Neural progenitor cell (in vitro differentiated cells): ENCODE measurements at regions not wholly inside any gene's neighbourhood (a gene's known extent, or its start where the extent isn't known, plus 50 kb on each side); places are given as distances from the start of the nearest gene placed in this dataset.

ENCODE experiments used
- DNase-seq: peaks from one replicate; pipeline ENCODE4 v3.0.0-alpha.2; 2016; ENCODE audit warnings: low spot score
- H2AFZ ChIP-seq: fragments of 200-600 bp; sonication (generic); replicated peaks from 2 replicates; pipeline ENCODE4 v1.6.1; 2016; ENCODE audit warnings: antibody characterized with exemption
- H3F3A ChIP-seq: fragments of 200-600 bp; sonication (generic); 2 replicates; pipeline ENCODE4 v1.6.1; 2016; ENCODE audit warnings: antibody characterized with exemption, low read depth
- H3K27ac ChIP-seq: fragments of 200-600 bp; sonication (generic); 2 replicates; pipeline ENCODE4 v1.5.1; 2016; ENCODE audit warnings: mild to moderate bottlenecking
- H3K27me3 ChIP-seq: fragments of 200-600 bp; sonication (generic); 2 replicates; pipeline ENCODE4 v1.6.1; 2016; ENCODE audit warnings: mild to moderate bottlenecking, moderate library complexity
- H3K36me3 ChIP-seq: fragments of 200-600 bp; sonication (generic); 2 replicates; pipeline ENCODE4 v1.5.1; 2016
- H3K4me1 ChIP-seq: fragments of 200-600 bp; sonication (generic); 2 replicates; pipeline ENCODE4 v1.6.1; 2016; ENCODE audit warnings: mixed run types
- H3K4me2 ChIP-seq: fragments of 200-600 bp; sonication (generic); 2 replicates; pipeline ENCODE4 v1.6.1; 2016
- H3K4me3 ChIP-seq: fragments of 200-600 bp; sonication (generic); 2 replicates; pipeline ENCODE4 v1.5.1; 2016
- H3K79me2 ChIP-seq: fragments of 200-600 bp; sonication (generic); 2 replicates; pipeline ENCODE4 v1.6.1; 2016; ENCODE audit warnings: low read depth
- H3K9ac ChIP-seq: fragments of 200-600 bp; sonication (generic); 2 replicates; pipeline ENCODE4 v1.6.1; 2016
- H3K9me3 ChIP-seq: fragments of 200-600 bp; sonication (generic); 2 replicates; pipeline ENCODE4 v1.5.1; 2016; ENCODE audit warnings: low read depth
- H4K20me1 ChIP-seq: fragments of 200-600 bp; sonication (generic); 2 replicates; pipeline ENCODE4 v1.6.1; 2016; ENCODE audit warnings: low read depth
- H3K27ac Mint-ChIP-seq: 3 replicates; pipeline ENCODE4 v1.8.0; 2021; ENCODE audit warnings: mixed read lengths
- H3K27me3 Mint-ChIP-seq: 2 replicates; pipeline ENCODE4 v1.8.0; 2022; ENCODE audit warnings: low read depth, mild to moderate bottlenecking, inconsistent platforms, moderate library complexity, mixed read lengths; ENCODE audit not compliant: insufficient read depth
- H3K36me3 Mint-ChIP-seq: 3 replicates; pipeline ENCODE4 v1.8.0; 2021; ENCODE audit warnings: mixed read lengths
- H3K4me1 Mint-ChIP-seq: 3 replicates; pipeline ENCODE4 v1.8.0; 2021; ENCODE audit warnings: mixed read lengths
- H3K4me3 Mint-ChIP-seq: 3 replicates; pipeline ENCODE4 v1.8.0; 2021; ENCODE audit warnings: mild to moderate bottlenecking, moderate library complexity, mixed read lengths
- H3K9me3 Mint-ChIP-seq: 3 replicates; pipeline ENCODE4 v1.8.0; 2020; ENCODE audit warnings: mixed read lengths
- EZH2 ChIP-seq: fragments of 200-600 bp; sonication (generic); IDR thresholded peaks from 2 replicates; pipeline ENCODE4 v1.6.1; 2017; ENCODE audit warnings: antibody characterized with exemption, mild to moderate bottlenecking, moderate library complexity
- EZH2phosphoT487 ChIP-seq: fragments of 200-600 bp; sonication (generic); IDR thresholded peaks from 2 replicates; pipeline ENCODE4 v1.6.1; 2017; ENCODE audit warnings: antibody characterized with exemption
- TF ChIP-seq, protein P1 (sequence below): fragments of 200-600 bp; sonication (generic); IDR thresholded peaks from 2 replicates; pipeline ENCODE4 v1.5.1; 2017; ENCODE audit warnings: antibody characterized with exemption, mild to moderate bottlenecking

GRCh38 chr4:130172156-130172555, 1076.2 kb downstream of the C4orf33 start:
- Mint-ChIP-seq H3K27me3 (no peaks in the 10 kb centered on the region), H3K27ac (no peak overlapping the region), H3K4me3 (no peak overlapping the region), H3K9me3 (no peaks in the 10 kb centered on the region), H3K4me1 (no peaks in the 10 kb centered on the region), H3K36me3 (no peaks in the 10 kb centered on the region)
- H3K9ac ChIP-seq: no peak overlapping the region
- no peak overlapping the region for H3K4me2 ChIP-seq
- no peaks in the 10 kb centered on the region for H4K20me1 ChIP-seq
- DNase-seq: no peak
- H3K4me1 ChIP-seq: no peaks in the 10 kb centered on the region
- no peaks in the 10 kb centered on the region for H3F3A ChIP-seq
- no peak overlapping the region for H3K27ac ChIP-seq
- H3K27me3 ChIP-seq: no peaks in the 10 kb centered on the region
- no peak for TF ChIP-seq EZH2phosphoT487
- TF ChIP-seq EZH2: no peak
- TF ChIP-seq, protein P1, sequence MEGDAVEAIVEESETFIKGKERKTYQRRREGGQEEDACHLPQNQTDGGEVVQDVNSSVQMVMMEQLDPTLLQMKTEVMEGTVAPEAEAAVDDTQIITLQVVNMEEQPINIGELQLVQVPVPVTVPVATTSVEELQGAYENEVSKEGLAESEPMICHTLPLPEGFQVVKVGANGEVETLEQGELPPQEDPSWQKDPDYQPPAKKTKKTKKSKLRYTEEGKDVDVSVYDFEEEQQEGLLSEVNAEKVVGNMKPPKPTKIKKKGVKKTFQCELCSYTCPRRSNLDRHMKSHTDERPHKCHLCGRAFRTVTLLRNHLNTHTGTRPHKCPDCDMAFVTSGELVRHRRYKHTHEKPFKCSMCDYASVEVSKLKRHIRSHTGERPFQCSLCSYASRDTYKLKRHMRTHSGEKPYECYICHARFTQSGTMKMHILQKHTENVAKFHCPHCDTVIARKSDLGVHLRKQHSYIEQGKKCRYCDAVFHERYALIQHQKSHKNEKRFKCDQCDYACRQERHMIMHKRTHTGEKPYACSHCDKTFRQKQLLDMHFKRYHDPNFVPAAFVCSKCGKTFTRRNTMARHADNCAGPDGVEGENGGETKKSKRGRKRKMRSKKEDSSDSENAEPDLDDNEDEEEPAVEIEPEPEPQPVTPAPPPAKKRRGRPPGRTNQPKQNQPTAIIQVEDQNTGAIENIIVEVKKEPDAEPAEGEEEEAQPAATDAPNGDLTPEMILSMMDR: no peak
- H3K36me3 ChIP-seq: no peaks in the 10 kb centered on the region
- H3K4me3 ChIP-seq: no peak overlapping the region
- H3K9me3 ChIP-seq: no peaks in the 10 kb centered on the region
- H2AFZ ChIP-seq: peak overlapping the region; percentile 63
- no peaks in the 10 kb centered on the region for H3K79me2 ChIP-seq

DNA sequence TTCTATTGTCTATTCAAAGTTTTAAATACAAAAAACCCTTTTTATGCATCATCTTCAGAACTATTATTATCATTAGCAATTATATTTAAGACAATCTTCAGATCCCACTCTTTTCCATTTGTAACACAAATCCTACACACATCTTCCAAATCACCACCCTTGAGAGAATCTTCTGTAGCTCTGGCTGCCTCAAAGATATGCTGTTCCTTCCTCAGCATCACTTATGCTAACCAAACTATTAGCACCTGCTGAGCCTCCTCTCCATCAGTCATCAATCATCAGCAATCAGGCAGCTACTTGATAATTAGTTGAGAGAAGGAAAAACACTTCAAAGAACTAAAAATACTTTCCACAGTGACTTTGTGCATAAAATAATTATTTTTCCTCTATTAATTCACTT, 1082.2 kb downstream of the C4orf33 start:
- Mint-ChIP-seq H3K9me3 (no peaks in the 10 kb centered on the region), H3K27ac (no peak overlapping the region), H3K36me3 (no peaks in the 10 kb centered on the region), H3K4me1 (peaks cover 12% of the 10 kb centered on the region), H3K27me3 (no peaks in the 10 kb centered on the region), H3K4me3 (no peak overlapping the region)
- Histone ChIP-seq H3K27me3 (no peaks in the 10 kb centered on the region), H3K9me3 (no peaks in the 10 kb centered on the region), H3K4me3 (no peak overlapping the region), H3K9ac (no peak overlapping the region), H3K4me2 (no peak overlapping the region), H2AFZ (no peak overlapping the region), H3K4me1 (no peaks in the 10 kb centered on the region), H4K20me1 (no peaks in the 10 kb centered on the region), H3K79me2 (no peaks in the 10 kb centered on the region), H3K27ac (no peak overlapping the region), H3K36me3 (no peaks in the 10 kb centered on the region), H3F3A (no peaks in the 10 kb centered on the region)
- no peak for DNase-seq
- TF ChIP-seq EZH2phosphoT487 (no peak), EZH2 (no peak)
- TF ChIP-seq, protein P1: no peak

- no peaks in the 10 kb centered on the region for H3K9me3 Mint-ChIP-seq
- TF ChIP-seq, protein P1: no peak
- TF ChIP-seq EZH2phosphoT487 (no peak), EZH2 (no peak)
These were observed 1087.1 kb downstream of the C4orf33 start for GRCh38 chr4:130183096-130183495.

More at GRCh38 chr4:130183096-130183495, 1087.1 kb downstream of the C4orf33 start:
- Histone ChIP-seq H3K27ac (no peak overlapping the region), H3K4me3 (no peak overlapping the region), H3K4me2 (no peak overlapping the region), H3K27me3 (no peaks in the 10 kb centered on the region), H3K79me2 (no peaks in the 10 kb centered on the region), H2AFZ (no peak overlapping the region), H3K36me3 (no peaks in the 10 kb centered on the region), H3K9ac (no peak overlapping the region), H3K9me3 (no peaks in the 10 kb centered on the region), H3K4me1 (no peaks in the 10 kb centered on the region), H3F3A (no peaks in the 10 kb centered on the region), H4K20me1 (no peaks in the 10 kb centered on the region)
- no peaks in the 10 kb centered on the region for H3K36me3 Mint-ChIP-seq
- H3K27ac Mint-ChIP-seq: no peak overlapping the region
- DNase-seq: no peak
- no peaks in the 10 kb centered on the region for H3K27me3 Mint-ChIP-seq
- no peak overlapping the region for H3K4me3 Mint-ChIP-seq
- H3K4me1 Mint-ChIP-seq: peaks cover 17% of the 10 kb centered on the region
